Neuronal stem cell (in vitro differentiated cells): ENCODE measurements at regions not wholly inside any gene's neighbourhood (a gene's known extent, or its start where the extent isn't known, plus 50 kb on each side); places are given as distances from the start of the nearest gene placed in this dataset.

Source experiments
- DNase-seq: peaks from one replicate; pipeline ENCODE4 v3.0.0-alpha.2; 2013; ENCODE audit warnings: low spot score
- H2AFZ ChIP-seq: one replicate; pipeline ENCODE4 v1.6.1; 2013; ENCODE audit warnings: mild to moderate bottlenecking, low read length, inconsistent platforms
- H2AK5ac ChIP-seq: 2 replicates; pipeline ENCODE4 v1.6.1; 2013; ENCODE audit warnings: low read depth, mild to moderate bottlenecking, inconsistent platforms, low read length, moderate library complexity, mixed read lengths
- H2BK120ac ChIP-seq: 2 replicates; pipeline ENCODE4 v1.6.1; 2013; ENCODE audit warnings: low read depth, mild to moderate bottlenecking, inconsistent platforms, low read length, moderate library complexity, mixed read lengths
- H2BK12ac ChIP-seq: one replicate; pipeline ENCODE4 v1.6.1; 2013; ENCODE audit warnings: low read length, inconsistent platforms
- H2BK15ac ChIP-seq: 2 replicates; pipeline ENCODE4 v1.6.1; 2013; ENCODE audit warnings: mild to moderate bottlenecking, low read length, inconsistent platforms, mixed read lengths
- H2BK5ac ChIP-seq: one replicate; pipeline ENCODE4 v1.6.1; 2013; ENCODE audit warnings: inconsistent platforms, mild to moderate bottlenecking, low read length, moderate library complexity
- H3K14ac ChIP-seq: one replicate; pipeline ENCODE4 v1.6.1; 2013; ENCODE audit warnings: low read length, inconsistent platforms
- H3K18ac ChIP-seq: 2 replicates; pipeline ENCODE4 v1.6.1; 2013; ENCODE audit warnings: low read length, inconsistent platforms
- H3K23ac ChIP-seq: 2 replicates; pipeline ENCODE4 v1.6.1; 2013; ENCODE audit warnings: low read depth, mild to moderate bottlenecking, mixed read lengths, low read length, inconsistent platforms; ENCODE audit not compliant: poor library complexity
- H3K27ac ChIP-seq: replicated peaks from 3 replicates; pipeline ENCODE4 v1.5.1; 2013; ENCODE audit warnings: low read length, inconsistent platforms
- H3K27me3 ChIP-seq, 3 experiments: 2 replicates each; pipeline ENCODE4 v1.6.1; 2013; ENCODE audit warnings: low read length in 3 of 3, mild to moderate bottlenecking in 2 of 3, inconsistent platforms in 1 of 3, low read depth in 1 of 3, mixed read lengths in 1 of 3, moderate library complexity in 1 of 3; ENCODE audit not compliant: control insufficient read depth in 3 of 3, insufficient read depth in 3 of 3
- H3K36me3 ChIP-seq, 2 donors: replicated peaks in 1 of 2; 2 replicates each; pipeline ENCODE4 v1.6.1; 2013; ENCODE audit warnings: low read length in 2 of 2; ENCODE audit not compliant: control insufficient read depth in 2 of 2, insufficient read depth in 2 of 2
- H3K4ac ChIP-seq: 2 replicates; pipeline ENCODE4 v1.6.1; 2013; ENCODE audit warnings: inconsistent platforms, mild to moderate bottlenecking, low read length, moderate library complexity
- H3K4me1 ChIP-seq, 2 donors: 1 replicate in 1 of 2; 2 replicates in 1 of 2; pipeline ENCODE4 v1.6.1; 2013; ENCODE audit warnings: low read length in 2 of 2, low read depth in 1 of 2; ENCODE audit not compliant: control insufficient read depth in 2 of 2, insufficient read depth in 1 of 2
- H3K4me2 ChIP-seq: one replicate; pipeline ENCODE4 v1.6.1; 2013; ENCODE audit warnings: mild to moderate bottlenecking, low read length, inconsistent platforms; ENCODE audit not compliant: insufficient read depth, poor library complexity, severe bottlenecking
- H3K4me3 ChIP-seq, 2 donors: 2 replicates each; pipeline ENCODE4 v1.5.1; 2013; ENCODE audit warnings: low read length in 2 of 2, mild to moderate bottlenecking in 2 of 2, inconsistent platforms in 1 of 2, moderate library complexity in 1 of 2
- H3K79me1 ChIP-seq: one replicate; pipeline ENCODE4 v1.6.1; 2013; ENCODE audit warnings: low read depth, mild to moderate bottlenecking, inconsistent platforms, low read length, moderate library complexity
- H3K9ac ChIP-seq: one replicate; pipeline ENCODE4 v1.6.1; 2013; ENCODE audit warnings: mild to moderate bottlenecking, low read depth, low read length, inconsistent platforms; ENCODE audit not compliant: poor library complexity
- H3K9me3 ChIP-seq, 2 donors: replicated peaks in 1 of 2; 2 replicates each; pipeline versions ENCODE3 to v1.6.1; 2013; ENCODE audit warnings: low read length in 2 of 2, mild to moderate bottlenecking in 2 of 2, inconsistent platforms in 1 of 2, low read depth in 1 of 2, mixed read lengths in 1 of 2, moderate library complexity in 1 of 2; ENCODE audit not compliant: control insufficient read depth in 2 of 2, insufficient read depth in 1 of 2
- H4K8ac ChIP-seq: one replicate; pipeline ENCODE4 v1.6.1; 2013; ENCODE audit warnings: low read depth, mild to moderate bottlenecking, inconsistent platforms, low read length, moderate library complexity
- H4K91ac ChIP-seq: one replicate; pipeline ENCODE4 v1.6.1; 2013; ENCODE audit warnings: low read length, low read depth, mild to moderate bottlenecking, inconsistent platforms; ENCODE audit not compliant: poor library complexity
- WGBS, 2 donors: extraction: QIAGEN DNeasy Blood & Tissue Kit; methylation state at CpG; one replicate each; pipeline ENCODE4 v1.1.7; 2013; ENCODE audit warnings: missing lambda C conversion rate in 2 of 2, mixed read lengths in 1 of 2; ENCODE audit not compliant: insufficient read length in 2 of 2, insufficient replicate concordance in 1 of 2; ENCODE audit errors: extremely low coverage in 2 of 2; 5-methylcytosine and 5-hydroxymethylcytosine counted together

- H2BK5ac ChIP-seq: no peak overlapping the region
- H3K79me1 ChIP-seq: no peaks in the 10 kb centered on the region
- no peak overlapping the region for H2BK15ac ChIP-seq
- no peak overlapping the region for H3K4me2 ChIP-seq
- no peak overlapping the region for H2BK12ac ChIP-seq
- H4K8ac ChIP-seq: no peak overlapping the region
- H3K4me1 ChIP-seq: peaks cover 6 to 9% of the 10 kb centered on the region in 2 donors
- no peak overlapping the region for H2BK120ac ChIP-seq
- no peak overlapping the region for H4K91ac ChIP-seq
- H3K23ac ChIP-seq: no peak overlapping the region
- H3K4ac ChIP-seq: no peak overlapping the region
- H3K36me3 ChIP-seq: no peaks in the 10 kb centered on the region
- DNase-seq: no peak
- no CpG with 5 or more reads among the region's 2 CpGs for WGBS, 2 donors
- H3K27me3 ChIP-seq: peaks cover 0 to 13% (median 0%) of the 10 kb centered on the region in 3 experiments
- no peak overlapping the region for H3K27ac ChIP-seq
- H3K9ac ChIP-seq: no peak overlapping the region
- H2AFZ ChIP-seq: no peak overlapping the region
- peak overlapping the region; percentile 15 for H3K18ac ChIP-seq
- no peak overlapping the region for H3K4me3 ChIP-seq
- H2AK5ac ChIP-seq: peak overlapping the region; percentile 36
- no peak overlapping the region for H3K14ac ChIP-seq
- H3K9me3 ChIP-seq: peaks cover 0 to 3% of the 10 kb centered on the region in 2 donors
Measured at GRCh38 chr9:129237803-129238202, 59.7 kb upstream of the IER5L start.

GRCh38 chr9:129237164-129237611 lies 59.1 kb upstream of the IER5L start:
- peaks cover 6 to 9% of the 10 kb centered on the region in 2 donors for H3K4me1 ChIP-seq
- H2BK15ac ChIP-seq: peak overlapping the region; percentile 79
- H3K9ac ChIP-seq: no peak overlapping the region
- no CpG with 5 or more reads among the region's 13 CpGs for WGBS, 2 donors
- no peaks in the 10 kb centered on the region for H3K36me3 ChIP-seq
- DNase-seq: no peak
- H3K9me3 ChIP-seq: peaks cover 0 to 3% of the 10 kb centered on the region in 2 donors
- no peaks in the 10 kb centered on the region for H3K79me1 ChIP-seq
- no peak overlapping the region for H4K8ac ChIP-seq
- no peak overlapping the region for H2BK120ac ChIP-seq
- no peak overlapping the region for H2BK12ac ChIP-seq
- peak overlapping the region; percentile 36 for H2AK5ac ChIP-seq
- peak overlapping the region; percentile 44 for H3K18ac ChIP-seq
- H4K91ac ChIP-seq: no peak overlapping the region
- no peak overlapping the region for H3K4me3 ChIP-seq
- no peak overlapping the region for H3K14ac ChIP-seq
- H3K27ac ChIP-seq: no peak overlapping the region
- no peak overlapping the region for H3K4me2 ChIP-seq
- peaks cover 0 to 13% (median 0%) of the 10 kb centered on the region in 3 experiments for H3K27me3 ChIP-seq
- H3K23ac ChIP-seq: no peak overlapping the region
- no peak overlapping the region for H3K4ac ChIP-seq
- peak overlapping the region; percentile 96 for H2AFZ ChIP-seq
- no peak overlapping the region for H2BK5ac ChIP-seq

DNA sequence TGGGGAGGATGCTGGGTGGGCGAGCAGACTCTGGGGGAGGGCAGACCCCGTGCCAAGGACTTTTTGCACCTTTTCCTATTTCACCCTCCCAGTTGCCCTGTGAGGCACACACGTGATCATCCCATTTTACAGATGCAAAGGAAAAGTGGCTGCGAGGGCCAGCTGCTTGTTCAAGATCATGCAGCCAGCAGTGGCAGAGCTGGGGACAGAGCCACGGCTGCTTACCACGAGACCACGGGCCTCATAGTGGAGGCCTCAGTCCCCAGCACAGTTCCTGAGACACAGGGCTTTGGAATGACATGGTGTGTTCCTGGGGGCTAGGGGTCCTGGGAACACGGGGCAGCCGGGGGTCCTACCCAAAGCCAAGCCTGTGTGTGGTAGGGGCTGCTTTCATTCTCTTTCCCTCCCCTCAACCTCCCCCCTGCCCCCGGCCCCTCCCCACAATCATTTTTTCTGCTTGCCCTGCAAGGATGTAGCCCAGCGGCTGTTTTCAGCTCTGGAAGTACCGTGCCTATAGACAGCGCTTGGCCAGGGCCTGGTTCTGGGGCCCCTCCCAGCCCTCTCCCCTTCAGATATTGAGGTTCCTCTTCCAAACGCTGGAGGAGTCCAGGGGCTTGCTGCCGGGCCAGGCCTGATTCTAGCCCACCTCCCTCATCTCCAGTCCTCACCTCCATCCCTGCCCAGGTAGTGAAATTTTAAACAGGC lies 58.5 kb upstream of the IER5L start:
- H2BK5ac ChIP-seq: no peak overlapping the region
- peaks cover 6 to 7% of the 10 kb centered on the region in 2 donors for H3K4me1 ChIP-seq
- peak overlapping the region; percentile 6 for H2BK15ac ChIP-seq
- no peak overlapping the region for H3K4ac ChIP-seq
- H2BK12ac ChIP-seq: no peak overlapping the region
- peaks cover 0 to 13% (median 0%) of the 10 kb centered on the region in 3 experiments for H3K27me3 ChIP-seq
- no peak overlapping the region for H4K8ac ChIP-seq
- no peak overlapping the region for H4K91ac ChIP-seq
- H3K36me3 ChIP-seq: no peaks in the 10 kb centered on the region
- peak overlapping the region; percentile 46 for H3K18ac ChIP-seq
- no peak overlapping the region for H2BK120ac ChIP-seq
- H3K9me3 ChIP-seq: peaks cover 0 to 3% of the 10 kb centered on the region in 2 donors
- no CpG with 5 or more reads among the region's 15 CpGs for WGBS, 2 donors
- H3K27ac ChIP-seq: no peak overlapping the region
- peak overlapping the region; percentile 77 for H3K14ac ChIP-seq
- no peak overlapping the region for H3K9ac ChIP-seq
- H3K79me1 ChIP-seq: no peaks in the 10 kb centered on the region
- DNase-seq: no peak
- H3K4me2 ChIP-seq: no peak overlapping the region
- no peak overlapping the region for H2AK5ac ChIP-seq
- peak overlapping the region; percentile 96 for H2AFZ ChIP-seq
- H3K4me3 ChIP-seq: no peak overlapping the region
- no peak overlapping the region for H3K23ac ChIP-seq

GRCh38 chr9:129235931-129236331 lies 57.9 kb upstream of the IER5L start:
- H3K36me3 ChIP-seq: no peaks in the 10 kb centered on the region
- H3K18ac ChIP-seq: peak overlapping the region; percentile 60
- peaks cover 4 to 6% of the 10 kb centered on the region in 2 donors for H3K4me1 ChIP-seq
- no peak overlapping the region for H3K23ac ChIP-seq
- H3K27me3 ChIP-seq: peaks cover 0 to 13% (median 0%) of the 10 kb centered on the region in 3 experiments
- no peak overlapping the region for H2BK12ac ChIP-seq
- peak overlapping the region; percentile 3 for H3K9ac ChIP-seq
- whole genome bisulfite sequencing, 2 donors: no CpG with 5 or more reads among the region's 7 CpGs
- peaks cover 0 to 3% of the 10 kb centered on the region in 2 donors for H3K9me3 ChIP-seq
- peak overlapping the region; percentile 90 for H2AK5ac ChIP-seq
- H2BK120ac ChIP-seq: no peak overlapping the region
- H3K4me2 ChIP-seq: no peak overlapping the region
- H2BK15ac ChIP-seq: peak overlapping the region; percentile 55
- H2AFZ ChIP-seq: no peak overlapping the region
- H3K79me1 ChIP-seq: no peaks in the 10 kb centered on the region
- H3K27ac ChIP-seq: no peak overlapping the region
- no peak overlapping the region for H3K14ac ChIP-seq
- H3K4ac ChIP-seq: no peak overlapping the region
- H3K4me3 ChIP-seq: no peak overlapping the region
- H4K8ac ChIP-seq: no peak overlapping the region
- H4K91ac ChIP-seq: no peak overlapping the region
- DNase-seq: no peak
- no peak overlapping the region for H2BK5ac ChIP-seq
